ENCODE measurements at regions not wholly inside any gene's neighbourhood (a gene's known extent, or its start where the extent isn't known, plus 50 kb on each side); places are given as distances from the start of the nearest gene placed in this dataset.

DNA sequence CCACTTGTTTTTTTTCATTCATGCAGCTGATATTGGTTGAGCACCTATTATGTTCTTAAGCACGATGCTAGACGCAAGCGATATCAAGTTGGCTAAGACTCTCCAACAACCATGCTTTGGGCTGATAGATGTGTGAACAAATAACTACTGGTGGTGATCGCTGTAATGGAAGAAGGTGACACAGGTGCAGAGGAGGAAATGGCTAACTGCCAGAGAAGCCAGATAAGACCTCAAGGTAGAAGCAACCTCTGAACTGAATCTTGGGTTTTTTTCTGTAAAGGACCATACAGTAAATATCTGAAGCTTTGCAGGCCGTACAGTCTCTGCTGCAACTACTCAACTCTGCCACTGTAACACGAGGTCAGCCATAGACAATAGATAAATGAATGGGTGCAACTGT lies 97.9 kb downstream of the C17orf67 start:
- intact Hi-C loops (cut with DNase I) = no loop called here
- no peak for DNase-seq

DNA sequence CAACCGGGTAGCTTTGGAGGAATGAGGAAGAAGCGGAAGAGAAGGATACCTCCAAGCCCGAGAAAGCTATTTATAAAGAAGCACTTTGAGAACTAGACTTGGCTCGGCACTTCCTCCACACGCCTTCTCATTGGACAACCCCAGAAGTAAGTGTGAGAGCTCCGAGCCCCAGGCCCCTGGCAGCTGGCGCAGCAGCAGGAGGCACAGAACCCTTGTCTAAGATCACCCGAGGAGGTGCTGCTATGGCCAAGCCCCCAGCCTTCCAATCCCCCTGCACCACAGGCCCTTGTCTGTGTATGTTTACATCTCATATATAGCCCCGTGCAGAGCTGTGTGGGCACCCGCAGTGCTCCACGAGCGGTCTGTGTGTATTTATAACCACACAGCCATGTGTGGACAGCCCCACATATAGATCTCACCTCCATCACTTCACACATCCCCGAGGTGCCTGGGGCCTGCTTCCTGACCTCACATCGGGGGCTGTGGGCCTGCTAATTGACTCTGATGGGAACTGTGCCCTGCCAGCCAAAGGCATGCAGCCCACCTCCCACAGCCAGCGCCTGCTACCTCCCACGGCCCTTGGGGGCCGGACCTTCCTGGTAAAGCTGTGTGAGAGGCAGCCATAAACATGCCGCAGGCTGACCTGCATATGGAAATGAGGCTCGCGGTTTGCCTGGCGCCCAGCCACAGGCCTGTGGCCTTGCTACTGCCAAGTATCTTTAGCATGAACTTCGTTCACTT lies 96.1 kb downstream of the C17orf67 start:
- intact Hi-C loops (cut with DNase I) = no loop called here
- peak in 1 of 10 donors; percentile 8 for DNase-seq

- DNase-seq = no peak
- intact Hi-C loops (cut with DNase I) = no loop called here
Observed at GRCh38 chr17:56739376-56739775, 94.3 kb downstream of the C17orf67 start.

DNA sequence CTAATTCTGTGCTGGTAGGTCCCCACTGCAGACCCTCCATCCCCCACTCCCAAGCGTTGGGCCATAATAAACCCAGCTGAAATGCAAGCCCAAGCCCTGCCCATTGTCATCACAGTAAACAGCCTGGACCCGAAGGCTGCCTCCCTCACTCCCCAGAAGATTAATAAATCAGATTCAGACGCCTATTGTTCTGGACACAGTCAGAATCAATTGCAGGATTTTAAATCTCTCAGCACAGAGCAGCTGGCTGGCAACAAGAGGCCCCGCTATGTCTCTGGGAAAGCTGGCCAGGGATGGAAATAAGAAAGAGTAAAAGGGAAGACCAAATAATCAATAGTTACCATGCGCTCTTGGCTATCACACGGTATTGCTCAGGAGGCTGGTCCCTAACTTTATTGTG lies 93.9 kb downstream of the C17orf67 start:
- intact Hi-C loops (cut with DNase I) = no loop called here
- no peak for DNase-seq

GRCh38 chr17:56740481-56740880 lies 93.2 kb downstream of the C17orf67 start:
- no peak for DNase-seq
- intact Hi-C loops (cut with DNase I) = no loop called here

All from posterior cingulate gyrus (tissue), 11 donors.